OCI-LY1 (cell line): ENCODE measurements at regions not wholly inside any gene's neighbourhood (a gene's known extent, or its start where the extent isn't known, plus 50 kb on each side); places are given as distances from the start of the nearest gene placed in this dataset.

Experiments used
- H2AFZ ChIP-seq: fragments of 200-600 bp; sonication (generic), shearing (Covaris generic); 2 replicates; pipeline ENCODE4 v1.6.0; 2014; ENCODE audit warnings: antibody characterized with exemption, mild to moderate bottlenecking, low read length
- H3F3A ChIP-seq: fragments of 200-600 bp; sonication (generic), shearing (Covaris generic); 2 replicates; pipeline ENCODE4 v1.6.0; 2014; ENCODE audit warnings: mild to moderate bottlenecking, antibody characterized with exemption, low read length, moderate library complexity; ENCODE audit not compliant: insufficient read depth
- H3K27ac ChIP-seq: fragments of 200-600 bp; sonication (generic); 2 replicates; pipeline ENCODE4 v1.5.1; 2014; ENCODE audit warnings: low read length, mixed run types, mild to moderate bottlenecking, low read depth; ENCODE audit not compliant: poor library complexity, severe bottlenecking
- H3K27me3 ChIP-seq: fragments of 200-600 bp; sonication (generic); 2 replicates; pipeline ENCODE4 v1.6.0; 2014; ENCODE audit warnings: antibody characterized with exemption, mild to moderate bottlenecking, low read length, moderate library complexity; ENCODE audit not compliant: insufficient read depth
- H3K36me3 ChIP-seq: fragments of 200-600 bp; sonication (generic); 2 replicates; pipeline ENCODE4 v1.6.1; 2014; ENCODE audit warnings: mild to moderate bottlenecking, antibody characterized with exemption, low read length, moderate library complexity, mixed read lengths; ENCODE audit not compliant: insufficient read depth
- H3K4me1 ChIP-seq: fragments of 200-600 bp; sonication (generic); 2 replicates; pipeline ENCODE4 v1.5.1; 2014; ENCODE audit warnings: mild to moderate bottlenecking, low read length, moderate library complexity; ENCODE audit not compliant: insufficient read depth, severe bottlenecking
- H3K4me2 ChIP-seq: fragments of 200-600 bp; sonication (generic), shearing (Covaris generic); 2 replicates; pipeline ENCODE4 v1.6.1; 2014; ENCODE audit warnings: low read length
- H3K4me3 ChIP-seq: fragments of 200-600 bp; sonication (generic); 2 replicates; pipeline ENCODE4 v1.5.1; 2014; ENCODE audit warnings: low read length, low read depth, mild to moderate bottlenecking, mixed read lengths; ENCODE audit not compliant: poor library complexity, severe bottlenecking
- H3K79me2 ChIP-seq: fragments of 200-600 bp; shearing (Covaris generic); 2 replicates; pipeline ENCODE4 v1.6.1; 2016; ENCODE audit warnings: mixed run types, low read length, mixed read lengths; ENCODE audit not compliant: insufficient read depth
- H3K9ac ChIP-seq: fragments of 200-600 bp; sonication (generic), shearing (Covaris generic); 2 replicates; pipeline ENCODE4 v1.6.1; 2014; ENCODE audit warnings: mild to moderate bottlenecking, low read length, mixed read lengths
- H3K9me2 ChIP-seq: fragments of 200-600 bp; sonication (generic), shearing (Covaris generic); 2 replicates; pipeline ENCODE4 v1.6.1; 2014; ENCODE audit warnings: low read depth, mild to moderate bottlenecking, low read length, mixed read lengths
- H3K9me3 ChIP-seq: fragments of 200-600 bp; shearing (Covaris generic); 2 replicates; pipeline ENCODE4 v1.6.1; 2014; ENCODE audit warnings: low read length, mixed read lengths
- H4K20me1 ChIP-seq: fragments of 200-600 bp; sonication (generic), shearing (Covaris generic); 2 replicates; pipeline ENCODE4 v1.6.0; 2016; ENCODE audit warnings: mild to moderate bottlenecking, low read length; ENCODE audit not compliant: insufficient read depth
- CTCF ChIP-seq: fragments of 200-600 bp; sonication (generic), shearing (Covaris generic); IDR thresholded peaks from 2 replicates; pipeline ENCODE4 v1.5.1; 2017; ENCODE audit warnings: mild to moderate bottlenecking, antibody characterized with exemption, low read length, moderate library complexity, mixed read lengths
- EZH2 ChIP-seq: fragments of 200-600 bp; sonication (generic), shearing (Covaris generic); IDR thresholded peaks from 2 replicates; pipeline ENCODE4 v1.8.0; 2017; ENCODE audit warnings: borderline replicate concordance, mixed run types, mild to moderate bottlenecking, antibody characterized with exemption, low read length, moderate library complexity, mixed read lengths

- no peak overlapping the region for H3K4me2 ChIP-seq
- no peaks in the 10 kb centered on the region for H3K79me2 ChIP-seq
- no peaks in the 10 kb centered on the region for H3K27me3 ChIP-seq
- H3K9me2 ChIP-seq = no peaks in the 10 kb centered on the region
- no peaks in the 10 kb centered on the region for H4K20me1 ChIP-seq
- H3F3A ChIP-seq = no peaks in the 10 kb centered on the region
- no peak overlapping the region for H3K27ac ChIP-seq
- no peaks in the 10 kb centered on the region for H3K4me1 ChIP-seq
- H3K36me3 ChIP-seq = no peaks in the 10 kb centered on the region
- H3K9me3 ChIP-seq = no peaks in the 10 kb centered on the region
- no peak overlapping the region for H2AFZ ChIP-seq
- no peak overlapping the region for H3K4me3 ChIP-seq
- TF ChIP-seq EZH2 (no peak), CTCF (no peak)
- no peak overlapping the region for H3K9ac ChIP-seq
Observed at GRCh38 chr21:15365751-15366392, 301.1 kb upstream of the NRIP1 start.

- Histone ChIP-seq H3K36me3 (no peaks in the 10 kb centered on the region), H3K27ac (no peak overlapping the region), H3K27me3 (no peaks in the 10 kb centered on the region), H3K79me2 (no peaks in the 10 kb centered on the region), H3K4me2 (no peak overlapping the region), H4K20me1 (no peaks in the 10 kb centered on the region), H3K4me1 (no peaks in the 10 kb centered on the region), H3K9me3 (no peaks in the 10 kb centered on the region), H3K9ac (no peak overlapping the region), H3K9me2 (no peaks in the 10 kb centered on the region), H3F3A (no peaks in the 10 kb centered on the region), H2AFZ (no peak overlapping the region), H3K4me3 (no peak overlapping the region)
- TF ChIP-seq CTCF (no peak), EZH2 (no peak)
Observed at GRCh38 chr21:15366555-15366954, 301.8 kb upstream of the NRIP1 start.

- no peaks in the 10 kb centered on the region for H3K36me3 ChIP-seq
- H3K4me2 ChIP-seq = no peak overlapping the region
- no peaks in the 10 kb centered on the region for H3K4me1 ChIP-seq
- H3K4me3 ChIP-seq = no peak overlapping the region
- H3F3A ChIP-seq = no peaks in the 10 kb centered on the region
- H3K79me2 ChIP-seq = no peaks in the 10 kb centered on the region
- no peaks in the 10 kb centered on the region for H3K27me3 ChIP-seq
- H3K27ac ChIP-seq = no peak overlapping the region
- H3K9me3 ChIP-seq = no peaks in the 10 kb centered on the region
- TF ChIP-seq EZH2 (no peak), CTCF (no peak)
- H4K20me1 ChIP-seq = no peaks in the 10 kb centered on the region
- H2AFZ ChIP-seq = no peak overlapping the region
- no peak overlapping the region for H3K9ac ChIP-seq
- no peaks in the 10 kb centered on the region for H3K9me2 ChIP-seq
Observed at GRCh38 chr21:15367061-15367626, 302.3 kb upstream of the NRIP1 start.
